HEK293T (cell line): ENCODE measurements at regions not wholly inside any gene's neighbourhood (a gene's known extent, or its start where the extent isn't known, plus 50 kb on each side); places are given as distances from the start of the nearest gene placed in this dataset.

Experiments
- CTCF ChIA-PET: fragments of 350-600 bp; formaldehyde crosslinking; extraction: SDS; loops from one replicate; lab custom pipeline; 2021; ENCODE audit warnings: antibody characterized with exemption, inconsistent platforms; lab: Yijun Ruan, JAX
- POLR2A ChIA-PET: fragments of 350-600 bp; formaldehyde crosslinking; extraction: SDS; loops from one replicate; lab custom pipeline; 2020; ENCODE audit warnings: antibody characterized with exemption, inconsistent platforms; lab: Yijun Ruan, JAX
- DNase-seq: peaks from one replicate; pipeline ENCODE4 v3.0.0; 2012; ENCODE audit warnings: mixed read lengths; ENCODE audit errors: extremely low spot score
- ARNT ChIP-seq: fragments of 450-650 bp; IDR thresholded peaks from 2 replicates; pipeline ENCODE4 v1.6.1; 2017; ENCODE audit warnings: mild to moderate bottlenecking
- BHLHE40 ChIP-seq: fragments of 450-650 bp; IDR thresholded peaks from 2 replicates; pipeline ENCODE4 v1.6.1; 2016; ENCODE audit warnings: mild to moderate bottlenecking, moderate library complexity, borderline replicate concordance
- CTBP1 ChIP-seq: fragments of 450-650 bp; IDR thresholded peaks from 2 replicates; pipeline ENCODE4 v1.6.1; 2016; ENCODE audit warnings: borderline replicate concordance
- ELF4 ChIP-seq: fragments of 450-650 bp; IDR thresholded peaks from 2 replicates; pipeline ENCODE4 v1.6.1; 2017; ENCODE audit warnings: antibody characterized with exemption
- FOXA1 ChIP-seq: fragments of 450-650 bp; IDR thresholded peaks from 2 replicates; pipeline ENCODE4 v1.6.1; 2016; ENCODE audit warnings: mild to moderate bottlenecking
- FOXK2 ChIP-seq: fragments of 450-650 bp; IDR thresholded peaks from 2 replicates; pipeline ENCODE4 v1.6.1; 2016; ENCODE audit warnings: mild to moderate bottlenecking
- FOXM1 ChIP-seq: fragments of 450-650 bp; IDR thresholded peaks from 2 replicates; pipeline ENCODE4 v1.6.1; 2017; ENCODE audit warnings: mild to moderate bottlenecking, borderline replicate concordance
- HDGF ChIP-seq: fragments of 450-650 bp; IDR thresholded peaks from 2 replicates; pipeline ENCODE4 v1.6.1; 2017; ENCODE audit warnings: antibody characterized with exemption, borderline replicate concordance
- L3MBTL2 ChIP-seq: fragments of 450-650 bp; conservative IDR thresholded peaks from 2 replicates; pipeline ENCODE4 v1.6.1; 2016; ENCODE audit warnings: mild to moderate bottlenecking
- LEF1 ChIP-seq: fragments of 450-650 bp; IDR thresholded peaks from 2 replicates; pipeline ENCODE4 v1.6.1; 2017; ENCODE audit warnings: mild to moderate bottlenecking, borderline replicate concordance
- NFRKB ChIP-seq: fragments of 450-650 bp; IDR thresholded peaks from 2 replicates; pipeline ENCODE4 v1.6.1; 2016; ENCODE audit warnings: mild to moderate bottlenecking, moderate library complexity
- PKNOX1 ChIP-seq: fragments of 450-650 bp; IDR thresholded peaks from 2 replicates; pipeline ENCODE4 v1.6.1; 2016
- SP1 ChIP-seq: fragments of 450-650 bp; IDR thresholded peaks from 2 replicates; pipeline ENCODE4 v1.6.1; 2017
- SUZ12 ChIP-seq: fragments of 450-650 bp; IDR thresholded peaks from 2 replicates; pipeline ENCODE4 v1.6.1; 2016; ENCODE audit warnings: mild to moderate bottlenecking
- TARDBP ChIP-seq: fragments of 450-650 bp; IDR thresholded peaks from 2 replicates; pipeline ENCODE4 v1.6.1; 2016
- ZNF384 ChIP-seq: fragments of 450-650 bp; IDR thresholded peaks from 2 replicates; pipeline ENCODE4 v1.6.1; 2016

GRCh38 chr7:106463851-106464611, 179.2 kb upstream of the NAMPT start:
- CTCF ChIA-PET = interaction anchor here (1.4 kb wide), 1 partner anchor 287 kb away, joined by 11 read pairs; no protein-coding TSS in a partner anchor
- TF ChIP-seq FOXK2 (no peak), ARNT (no peak), HDGF (no peak)
- no peak for DNase-seq

DNA sequence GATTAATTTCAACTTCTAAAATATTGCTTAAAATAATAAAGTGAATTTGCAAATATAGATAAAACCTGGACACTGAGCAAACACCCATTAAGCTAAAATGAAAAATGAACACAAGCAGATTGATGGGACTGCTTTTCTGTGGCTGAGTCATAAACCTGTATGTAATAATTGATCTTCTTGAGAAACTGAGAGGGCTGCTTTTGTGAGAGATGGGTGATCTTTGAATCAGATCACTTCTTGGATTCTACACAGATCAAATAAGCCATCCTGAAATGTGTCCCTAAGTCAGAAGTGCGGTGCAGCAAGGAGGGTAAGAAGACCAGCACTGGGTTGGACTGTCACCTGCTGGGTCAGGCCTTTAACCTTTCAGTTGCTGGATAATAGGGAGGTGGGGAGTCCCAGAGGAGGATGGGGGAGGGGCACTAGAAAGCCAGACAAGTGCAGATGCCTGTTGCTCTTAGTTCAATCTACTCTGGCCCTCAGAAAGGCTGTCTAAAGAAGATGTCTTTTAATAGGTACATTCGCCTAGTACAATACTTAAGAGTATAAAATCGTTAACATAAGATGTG, 178.2 kb upstream of the NAMPT start:
- no peak for TF ChIP-seq ELF4
- TF ChIP-seq ARNT = no peak
- TF ChIP-seq FOXM1 = no peak
- TF ChIP-seq LEF1 = no peak
- TF ChIP-seq NFRKB = no peak
- no peak for TF ChIP-seq ZNF384
- no peak for TF ChIP-seq TARDBP
- TF ChIP-seq FOXK2 = no peak
- no peak for TF ChIP-seq HDGF
- no peak for TF ChIP-seq SUZ12
- TF ChIP-seq PKNOX1 = no peak
- ChIA-PET POLR2A (no interaction called here), CTCF (interaction anchor here (0.8 to 2.8 kb wide), 4 partner anchors 15 to 285 kb away, joined by 3 to 36 read pairs (median 4); partner anchors contain the start of gene NAMPT)
- no peak for DNase-seq

More at GRCh38 chr7:106463851-106464611, 179.2 kb upstream of the NAMPT start:
- POLR2A ChIA-PET = interaction anchor here (0.8 kb wide), 1 partner anchor 179 kb away, joined by 3 read pairs; the partner anchor contains the start of gene NAMPT

GRCh38 chr7:106462365-106462859, 177.6 kb upstream of the NAMPT start:
- ChIA-PET POLR2A (no interaction called here), CTCF (interaction anchor here (0.7 to 2.8 kb wide), 7 partner anchors 15 to 1551 kb away, joined by 3 to 36 read pairs (median 4); partner anchors contain the start of gene NAMPT)
- no peak for DNase-seq
- TF ChIP-seq BHLHE40 = no peak
- TF ChIP-seq LEF1 = no peak
- TF ChIP-seq ELF4 = no peak
- 0 out of 2 replicates have a peak, but pooled peaks have one; percentile 25 for TF ChIP-seq ZNF384
- no peak for TF ChIP-seq L3MBTL2
- TF ChIP-seq CTBP1 = no peak
- TF ChIP-seq ARNT = no peak

DNA sequence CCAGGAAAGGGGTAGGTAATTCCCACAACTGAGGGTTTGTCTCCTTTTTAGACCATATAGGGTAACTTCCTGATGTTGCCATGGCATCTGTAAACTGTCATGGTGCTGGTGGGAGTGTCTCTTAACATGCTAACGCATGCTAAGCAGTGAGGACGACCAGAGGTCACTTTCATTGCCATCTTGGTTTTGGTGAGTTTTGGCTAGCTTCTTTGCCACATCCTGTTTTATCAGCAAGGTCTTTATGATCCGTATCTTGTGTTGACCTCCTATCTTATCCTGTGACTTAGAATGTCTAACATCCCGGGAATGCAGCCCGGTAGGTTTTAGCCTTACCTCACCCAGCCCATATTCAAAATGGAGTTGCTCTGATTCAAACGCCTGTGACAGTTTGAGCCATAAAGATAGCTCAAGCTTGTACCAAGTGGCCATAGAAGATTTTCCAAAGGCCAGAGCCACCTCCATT, 176.0 kb upstream of the NAMPT start:
- DNase-seq = no peak
- no peak for TF ChIP-seq ELF4
- TF ChIP-seq L3MBTL2 = no peak
- TF ChIP-seq FOXM1 = no peak
- TF ChIP-seq SP1 = no peak
- no peak for TF ChIP-seq FOXA1
- POLR2A ChIA-PET = no interaction called here
- CTCF ChIA-PET = interaction anchor here (2.8 kb wide), 1 partner anchor 283 kb away, joined by 36 read pairs; no protein-coding TSS in a partner anchor

DNA sequence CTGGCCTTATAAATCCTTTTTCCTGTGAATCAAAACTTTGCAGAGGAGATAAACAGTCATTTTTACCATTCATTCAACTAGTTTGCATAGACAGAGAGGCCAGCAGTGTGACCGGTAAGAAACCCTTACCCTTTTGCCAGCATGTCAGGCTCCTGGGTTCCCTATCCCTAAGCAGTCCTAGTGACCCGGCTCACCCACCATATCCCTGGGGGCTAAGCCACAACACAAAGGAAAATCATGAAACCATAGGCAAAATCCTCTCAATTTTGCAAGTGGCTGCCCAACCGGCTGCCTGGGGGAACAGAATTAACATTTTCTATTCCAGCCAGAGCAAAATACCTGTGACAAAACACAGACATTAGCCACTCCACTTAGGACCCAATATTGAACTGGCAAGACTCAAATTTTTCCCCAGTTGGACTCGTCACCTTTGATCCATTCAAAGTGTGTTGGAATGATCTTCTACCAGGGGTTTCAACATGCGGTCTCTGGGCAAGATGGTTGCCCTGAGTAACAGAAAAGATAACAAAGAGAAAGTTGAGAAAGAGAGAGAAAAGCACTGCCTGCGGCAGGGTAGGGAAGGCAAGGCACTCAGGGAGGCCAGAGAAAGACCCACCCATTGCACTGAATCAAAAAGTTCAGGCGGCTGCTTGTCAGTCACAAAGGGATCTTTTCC, 174.8 kb upstream of the NAMPT start:
- CTCF ChIA-PET = no interaction called here
- DNase-seq = no peak
- no peak for TF ChIP-seq PKNOX1
- no peak for TF ChIP-seq TARDBP
- TF ChIP-seq ELF4 = no peak
- TF ChIP-seq NFRKB = no peak
- no peak for TF ChIP-seq ARNT
- TF ChIP-seq LEF1 = no peak
- TF ChIP-seq BHLHE40 = no peak
- TF ChIP-seq SUZ12 = no peak
- TF ChIP-seq CTBP1 = no peak
- no peak for TF ChIP-seq L3MBTL2
- TF ChIP-seq FOXM1 = no peak
- TF ChIP-seq ZNF384 = no peak
- TF ChIP-seq HDGF = no peak
- POLR2A ChIA-PET = no interaction called here

GRCh38 chr7:106457678-106458077, 172.9 kb upstream of the NAMPT start:
- CTCF ChIA-PET = no interaction called here
- no peak for DNase-seq
- TF ChIP-seq CTBP1 (no peak), TARDBP (no peak), L3MBTL2 (no peak), ELF4 (no peak), NFRKB (no peak), FOXM1 (no peak), LEF1 (no peak), SUZ12 (no peak), ZNF384 (no peak), SP1 (no peak), FOXK2 (no peak)
- POLR2A ChIA-PET = no interaction called here
